OCI-LY1 (cell line): ENCODE measurements at regions not wholly inside any gene's neighbourhood (a gene's known extent, or its start where the extent isn't known, plus 50 kb on each side); places are given as distances from the start of the nearest gene placed in this dataset.

Source experiments
- CTCF ChIP-seq: fragments of 200-600 bp; sonication (generic), shearing (Covaris generic); IDR thresholded peaks from 2 replicates; pipeline ENCODE4 v1.5.1; 2017; ENCODE audit warnings: mild to moderate bottlenecking, antibody characterized with exemption, low read length, moderate library complexity, mixed read lengths
- EZH2 ChIP-seq: fragments of 200-600 bp; sonication (generic), shearing (Covaris generic); IDR thresholded peaks from 2 replicates; pipeline ENCODE4 v1.8.0; 2017; ENCODE audit warnings: borderline replicate concordance, mixed run types, mild to moderate bottlenecking, antibody characterized with exemption, low read length, moderate library complexity, mixed read lengths

- TF ChIP-seq CTCF (no peak), EZH2 (no peak)
Observed at GRCh38 chr5:27451377-27451776, 413.0 kb upstream of the CDH9 start.
